ENCODE measurements at regions not wholly inside any gene's neighbourhood (a gene's known extent, or its start where the extent isn't known, plus 50 kb on each side); places are given as distances from the start of the nearest gene placed in this dataset.
"Not testable (repeated sequence)": the region's sequence is repeated elsewhere in the genome, so short reads cannot be mapped to it uniquely, and the experiment has no call there.

GRCh38 chr17:30589431-30589830, 112.2 kb downstream of the GOSR1 start:
- H3K36me3 ChIP-seq (ENCODE audit: control insufficient read depth, insufficient read depth, low read length), result no peaks in the 10 kb centered on the region
- H3K4me3 ChIP-seq (ENCODE audit: insufficient read depth, low read depth, low read length, poor library complexity, severe bottlenecking), result no peak overlapping the region
- H3K27me3 ChIP-seq (replicated peaks; ENCODE audit: control insufficient read depth, insufficient read depth, low read length, poor library complexity, severe bottlenecking), result no peaks in the 10 kb centered on the region
- no peaks in the 10 kb centered on the region for H3K9me3 ChIP-seq (ENCODE audit: control insufficient read depth, low read length)
- no peak overlapping the region for H3K27ac ChIP-seq (ENCODE audit: insufficient read depth, low read length, poor library complexity, severe bottlenecking)
- H3K4me1 ChIP-seq (ENCODE audit: control insufficient read depth, insufficient read depth, low read length, poor library complexity, severe bottlenecking), result no peaks in the 10 kb centered on the region
- no peak for DNase-seq

- DNase-seq, result no peak
- no peaks in the 10 kb centered on the region for H3K4me1 ChIP-seq (ENCODE audit: control insufficient read depth, insufficient read depth, low read length, poor library complexity, severe bottlenecking)
- no peaks in the 10 kb centered on the region for H3K27me3 ChIP-seq (replicated peaks; ENCODE audit: control insufficient read depth, insufficient read depth, low read length, poor library complexity, severe bottlenecking)
- no peaks in the 10 kb centered on the region for H3K36me3 ChIP-seq (ENCODE audit: control insufficient read depth, insufficient read depth, low read length)
- H3K27ac ChIP-seq (ENCODE audit: insufficient read depth, low read length, poor library complexity, severe bottlenecking), result no peak overlapping the region
- no peak overlapping the region for H3K4me3 ChIP-seq (ENCODE audit: insufficient read depth, low read depth, low read length, poor library complexity, severe bottlenecking)
- H3K9me3 ChIP-seq (ENCODE audit: control insufficient read depth, low read length), result no peaks in the 10 kb centered on the region
These were observed 111.6 kb downstream of the GOSR1 start for GRCh38 chr17:30588798-30589247.

- Histone ChIP-seq H3K9me3 (ENCODE audit: control insufficient read depth, low read length) (no peaks in the 10 kb centered on the region), H3K27me3 (replicated peaks; ENCODE audit: control insufficient read depth, insufficient read depth, low read length, poor library complexity, severe bottlenecking) (no peaks in the 10 kb centered on the region), H3K36me3 (ENCODE audit: control insufficient read depth, insufficient read depth, low read length) (no peaks in the 10 kb centered on the region), H3K27ac (ENCODE audit: insufficient read depth, low read length, poor library complexity, severe bottlenecking) (no peak overlapping the region), H3K4me3 (ENCODE audit: insufficient read depth, low read depth, low read length, poor library complexity, severe bottlenecking) (no peak overlapping the region), H3K4me1 (ENCODE audit: control insufficient read depth, insufficient read depth, low read length, poor library complexity, severe bottlenecking) (no peaks in the 10 kb centered on the region)
- DNase-seq, result no peak
These were observed 109.8 kb downstream of the GOSR1 start for GRCh38 chr17:30586818-30587595.

GRCh38 chr17:30584810-30585209, 107.6 kb downstream of the GOSR1 start:
- Histone ChIP-seq H3K27me3 (replicated peaks; ENCODE audit: control insufficient read depth, insufficient read depth, low read length, poor library complexity, severe bottlenecking) (no peaks in the 10 kb centered on the region), H3K4me3 (ENCODE audit: insufficient read depth, low read depth, low read length, poor library complexity, severe bottlenecking) (no peak overlapping the region), H3K27ac (ENCODE audit: insufficient read depth, low read length, poor library complexity, severe bottlenecking) (no peak overlapping the region), H3K36me3 (ENCODE audit: control insufficient read depth, insufficient read depth, low read length) (no peaks in the 10 kb centered on the region), H3K9me3 (ENCODE audit: control insufficient read depth, low read length) (no peaks in the 10 kb centered on the region), H3K4me1 (ENCODE audit: control insufficient read depth, insufficient read depth, low read length, poor library complexity, severe bottlenecking) (no peaks in the 10 kb centered on the region)
- DNase-seq, result no peak

GRCh38 chr17:30580916-30581315, 103.7 kb downstream of the GOSR1 start:
- Histone ChIP-seq H3K27ac (ENCODE audit: insufficient read depth, low read length, poor library complexity, severe bottlenecking) (no peak overlapping the region), H3K4me1 (ENCODE audit: control insufficient read depth, insufficient read depth, low read length, poor library complexity, severe bottlenecking) (no peaks in the 10 kb centered on the region), H3K27me3 (replicated peaks; ENCODE audit: control insufficient read depth, insufficient read depth, low read length, poor library complexity, severe bottlenecking) (no peaks in the 10 kb centered on the region), H3K4me3 (ENCODE audit: insufficient read depth, low read depth, low read length, poor library complexity, severe bottlenecking) (no peak overlapping the region), H3K9me3 (ENCODE audit: control insufficient read depth, low read length) (no peaks in the 10 kb centered on the region), H3K36me3 (ENCODE audit: control insufficient read depth, insufficient read depth, low read length) (no peaks in the 10 kb centered on the region)
- no peak for DNase-seq

GRCh38 chr17:30579610-30580315, 102.6 kb downstream of the GOSR1 start:
- no peaks in the 10 kb centered on the region for H3K27me3 ChIP-seq (replicated peaks; ENCODE audit: control insufficient read depth, insufficient read depth, low read length, poor library complexity, severe bottlenecking)
- H3K36me3 ChIP-seq (ENCODE audit: control insufficient read depth, insufficient read depth, low read length), result no peaks in the 10 kb centered on the region
- no peak for DNase-seq
- no peaks in the 10 kb centered on the region for H3K9me3 ChIP-seq (ENCODE audit: control insufficient read depth, low read length)
- no peak overlapping the region for H3K27ac ChIP-seq (ENCODE audit: insufficient read depth, low read length, poor library complexity, severe bottlenecking)
- H3K4me3 ChIP-seq (ENCODE audit: insufficient read depth, low read depth, low read length, poor library complexity, severe bottlenecking), result no peak overlapping the region
- no peaks in the 10 kb centered on the region for H3K4me1 ChIP-seq (ENCODE audit: control insufficient read depth, insufficient read depth, low read length, poor library complexity, severe bottlenecking)

GRCh38 chr17:30578015-30578717, 101.0 kb downstream of the GOSR1 start:
- not testable (repeated sequence) for H3K4me1 ChIP-seq (ENCODE audit: control insufficient read depth, insufficient read depth, low read length, poor library complexity, severe bottlenecking); DNase-seq; H3K4me3 ChIP-seq (ENCODE audit: insufficient read depth, low read depth, low read length, poor library complexity, severe bottlenecking); H3K36me3 ChIP-seq (ENCODE audit: control insufficient read depth, insufficient read depth, low read length); H3K9me3 ChIP-seq (ENCODE audit: control insufficient read depth, low read length); H3K27ac ChIP-seq (ENCODE audit: insufficient read depth, low read length, poor library complexity, severe bottlenecking); H3K27me3 ChIP-seq (replicated peaks; ENCODE audit: control insufficient read depth, insufficient read depth, low read length, poor library complexity, severe bottlenecking)

Measured in effector memory CD4-positive, alpha-beta T cell (primary cell).